HG03565 (cell line): ENCODE measurements at regions not wholly inside any gene's neighbourhood (a gene's known extent, or its start where the extent isn't known, plus 50 kb on each side); places are given as distances from the start of the nearest gene placed in this dataset.

Experiments
- ATAC-seq: cut with Tn5 transposase; IDR thresholded peaks from one replicate; pipeline ENCODE4 v1.9.1; 2021; ENCODE audit warnings: mild to moderate bottlenecking, moderate library complexity; ENCODE audit not compliant: unreplicated experiment

DNA sequence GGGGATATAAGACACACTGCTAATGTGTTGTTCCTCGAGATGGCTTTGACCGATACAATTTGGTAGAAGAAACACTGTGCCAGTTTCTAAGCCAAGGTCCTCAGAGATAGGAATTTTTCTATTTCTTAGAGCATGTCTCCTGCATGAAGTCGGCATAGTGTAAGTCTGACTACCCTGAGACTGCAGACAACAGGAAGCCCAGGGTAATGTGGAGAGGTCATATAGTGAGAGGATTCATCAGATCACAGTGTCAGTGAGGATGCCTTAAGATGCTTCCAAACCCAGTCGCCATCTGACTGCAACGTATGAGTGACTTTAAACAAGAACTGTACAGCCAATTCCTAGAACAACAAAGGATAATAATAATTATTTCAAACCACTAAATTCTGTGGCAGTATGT lies 818.3 kb upstream of the GYPC start:
- no peak for ATAC-seq

GRCh38 chr2:125839945-125840344 lies 816.0 kb upstream of the GYPC start:
- ATAC-seq = no peak

DNA sequence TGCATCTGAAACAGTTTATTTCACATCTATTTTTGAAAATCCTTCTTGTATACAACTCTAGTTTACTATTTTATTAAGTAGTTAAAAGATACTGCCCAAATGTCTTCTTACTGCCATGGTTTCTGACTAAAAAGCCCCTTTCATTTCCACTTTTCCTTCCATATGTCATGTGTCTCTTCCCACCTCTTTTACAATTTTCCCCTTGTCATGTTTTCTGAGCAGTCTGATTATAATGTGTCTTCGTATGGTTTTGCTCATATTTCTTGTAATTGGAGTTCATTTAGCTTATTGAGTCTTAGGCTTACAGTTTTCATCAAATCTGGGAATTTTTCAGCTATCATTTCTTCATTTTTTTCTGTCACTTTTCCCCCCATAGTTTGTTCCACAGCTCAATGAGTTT lies 813.9 kb upstream of the GYPC start:
- ATAC-seq = no peak

DNA sequence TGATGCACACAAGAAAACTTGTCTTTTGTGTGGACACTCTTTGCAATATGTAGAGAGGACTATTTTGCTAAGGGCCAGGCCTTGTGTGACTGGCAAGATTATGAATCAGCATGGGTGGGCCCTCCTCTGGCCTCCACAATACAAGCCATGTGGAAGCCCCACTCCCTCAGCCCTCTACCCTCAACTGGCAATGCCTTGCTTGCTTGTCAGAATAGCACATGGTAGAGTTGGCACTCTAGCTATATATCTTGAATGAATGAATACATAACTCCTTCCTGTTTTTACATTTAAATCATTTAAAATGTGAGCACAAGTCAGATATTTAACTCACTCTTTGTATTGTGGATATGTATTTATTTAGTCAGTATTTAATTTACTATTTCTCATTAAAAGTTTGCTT lies 805.4 kb upstream of the GYPC start:
- no peak for ATAC-seq

GRCh38 chr2:125852364-125852763 lies 803.6 kb upstream of the GYPC start:
- no peak for ATAC-seq

DNA sequence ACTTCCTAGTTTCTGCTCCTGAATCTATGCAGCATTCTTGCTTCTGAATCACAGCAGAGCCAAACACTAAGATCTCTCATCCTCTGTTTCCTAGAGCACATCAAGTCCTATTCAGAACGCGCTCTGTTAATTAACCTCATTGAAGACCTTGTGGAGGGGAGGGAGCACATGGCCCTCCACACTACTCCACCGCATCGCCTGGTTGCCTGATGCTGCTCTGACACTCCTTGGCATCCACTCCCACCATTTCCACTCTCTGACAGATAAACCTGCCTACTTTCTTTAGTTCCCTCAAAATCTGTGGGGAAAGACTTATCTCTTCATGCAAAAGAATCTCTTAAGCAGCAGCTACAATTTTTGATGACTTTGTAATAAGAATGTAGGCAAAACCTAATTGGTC lies 802.3 kb upstream of the GYPC start:
- ATAC-seq = no peak

DNA sequence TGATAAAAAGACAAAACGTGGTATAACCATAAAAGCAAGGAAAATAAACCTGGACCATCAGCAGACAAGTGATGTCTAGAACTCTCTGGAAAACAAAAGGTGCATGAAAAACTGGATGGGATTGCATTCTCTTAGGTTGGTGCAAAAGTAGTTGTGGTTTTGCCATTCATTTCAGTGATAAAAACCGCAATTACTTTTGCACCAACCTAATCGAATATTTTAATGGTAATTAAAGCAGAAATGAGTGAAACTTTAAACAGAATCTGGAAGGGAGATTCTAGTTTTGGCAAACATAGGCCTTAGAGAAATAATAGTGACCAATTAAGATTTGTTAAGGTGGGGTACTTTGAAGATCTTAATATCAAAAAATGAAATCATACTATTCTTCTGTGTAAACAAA lies 800.8 kb upstream of the GYPC start:
- no peak for ATAC-seq

DNA sequence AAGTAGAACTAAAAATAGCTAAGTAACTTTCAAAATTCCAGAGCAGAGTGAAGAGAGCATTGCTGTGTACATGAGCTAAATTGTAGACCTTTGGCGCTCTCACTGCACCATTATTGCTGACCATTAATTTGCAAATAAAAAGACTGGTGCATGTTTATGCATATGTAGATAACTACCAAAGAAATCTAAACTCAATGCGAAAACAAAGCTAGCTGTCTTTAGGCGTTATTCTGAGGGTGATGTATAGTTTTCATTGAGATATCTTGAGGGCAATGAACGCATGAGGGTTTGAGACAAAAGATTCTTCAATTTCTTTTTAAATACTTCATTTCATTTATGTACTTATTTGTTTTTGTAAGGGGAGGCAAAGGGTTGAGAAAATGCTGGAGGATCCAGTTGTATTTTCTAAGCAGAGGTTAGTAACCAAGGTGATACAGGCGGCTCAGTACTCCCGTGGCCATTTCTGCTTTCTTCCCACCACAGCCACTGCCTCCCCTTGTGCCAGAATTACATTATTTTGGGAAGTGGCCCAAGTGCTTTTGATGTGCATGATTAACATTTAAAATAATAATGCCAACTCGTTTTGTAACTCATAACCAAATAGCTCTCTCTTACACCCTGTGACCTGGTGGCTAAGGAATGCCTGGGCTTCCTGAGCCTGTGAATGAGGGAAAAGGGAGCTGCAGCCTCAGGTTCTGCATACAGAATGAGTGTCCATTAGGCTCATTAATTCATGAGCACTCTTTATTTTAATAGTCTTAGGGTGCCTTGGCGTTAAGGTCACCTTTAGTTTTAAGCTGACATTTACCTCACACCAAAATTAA lies 797.8 kb upstream of the GYPC start:
- ATAC-seq = no peak

DNA sequence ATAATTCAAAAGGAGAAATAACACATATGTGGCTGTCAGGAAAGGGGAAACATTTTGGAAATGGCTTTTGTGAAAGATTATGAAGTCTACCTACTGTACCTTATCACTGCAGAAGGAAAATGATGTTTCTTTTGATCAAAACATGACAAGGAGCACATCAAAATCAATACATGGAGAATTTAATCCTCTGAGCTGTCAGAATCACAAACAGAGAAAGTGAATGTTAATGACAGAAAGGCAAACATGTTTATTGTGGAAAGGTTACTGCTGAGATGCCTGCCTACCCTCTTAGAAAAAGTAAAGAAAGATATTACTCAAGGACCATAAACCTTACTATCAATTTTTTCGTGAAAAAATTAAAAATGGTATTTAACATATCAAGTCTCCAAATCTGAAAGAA lies 794.5 kb upstream of the GYPC start:
- no peak for ATAC-seq

DNA sequence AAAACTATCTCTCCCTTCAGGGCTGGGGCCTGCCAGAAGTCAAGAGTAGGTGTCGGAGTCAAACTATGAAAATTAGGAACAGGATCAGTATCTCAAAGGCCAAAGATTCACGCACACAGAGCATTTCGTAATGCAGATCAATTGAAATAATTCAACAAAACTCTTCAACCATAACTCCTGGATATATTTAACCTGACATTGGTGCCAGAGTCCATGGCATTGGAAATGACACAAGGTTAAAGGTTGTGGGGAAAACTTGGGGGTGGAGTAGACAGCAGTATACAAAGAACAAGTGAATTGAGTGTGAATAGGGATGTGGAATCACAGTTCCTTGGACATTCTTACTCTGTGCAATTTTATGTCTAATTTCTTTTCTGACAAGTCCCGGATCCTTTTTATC lies 788.0 kb upstream of the GYPC start:
- no peak for ATAC-seq

DNA sequence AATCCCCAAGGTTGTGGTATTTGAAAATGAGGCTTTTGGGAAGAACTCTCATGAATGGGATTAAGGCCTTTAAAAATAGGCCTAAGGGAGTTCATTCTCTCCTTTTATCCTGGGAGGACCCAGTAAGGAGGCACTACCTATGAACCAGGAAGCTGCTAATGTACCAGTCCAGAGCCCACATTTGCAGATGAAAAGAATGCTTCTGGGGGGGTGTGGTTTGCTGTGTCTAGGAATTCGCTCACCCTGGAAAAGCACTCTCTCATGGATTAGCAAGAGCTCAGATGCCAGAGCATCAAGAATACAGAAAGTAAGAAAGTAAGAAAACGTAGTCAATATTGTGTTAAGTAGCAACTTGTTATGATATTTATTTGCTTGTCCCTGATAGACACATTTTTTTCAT lies 785.7 kb upstream of the GYPC start:
- ATAC-seq = no peak

- no peak for ATAC-seq
Observed at GRCh38 chr2:125870746-125871145, 785.2 kb upstream of the GYPC start.

DNA sequence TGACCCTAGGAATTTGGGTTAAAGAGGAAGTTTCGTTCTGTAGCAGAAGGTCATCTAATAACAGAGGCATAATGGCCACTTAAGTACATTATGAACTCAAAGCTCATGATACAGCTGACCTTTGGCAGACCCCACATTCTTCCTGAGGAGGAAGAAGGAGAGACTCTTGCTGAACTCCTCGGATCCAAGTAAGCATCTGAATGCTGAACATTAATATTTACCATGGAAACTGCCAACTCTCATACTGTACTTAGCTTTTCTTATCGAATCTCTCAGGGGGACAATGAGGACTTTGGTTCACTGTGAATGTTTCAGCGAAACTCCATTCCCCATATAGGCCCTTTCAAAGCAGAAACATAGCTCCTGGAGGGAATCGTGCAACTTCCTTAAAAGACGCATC lies 781.4 kb upstream of the GYPC start:
- ATAC-seq = no peak

DNA sequence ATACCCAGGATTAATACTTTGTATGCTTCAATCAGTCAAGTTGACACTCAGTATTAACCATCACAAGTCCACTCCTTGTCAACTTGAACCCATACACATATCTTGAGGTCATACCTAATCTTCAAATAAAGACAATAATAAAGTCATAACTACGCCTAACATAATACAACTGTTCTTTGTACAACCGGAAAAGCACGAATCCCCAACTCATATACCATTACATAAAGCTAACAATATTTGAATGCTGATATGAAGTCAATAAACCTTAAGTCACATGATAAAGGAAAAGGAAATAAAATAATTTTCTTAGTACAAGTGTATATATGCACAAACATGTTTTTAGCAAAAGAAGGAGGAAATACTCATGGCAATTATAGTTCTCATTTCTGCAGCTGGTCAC lies 770.6 kb upstream of the GYPC start:
- no peak for ATAC-seq

- ATAC-seq = no peak
Observed at GRCh38 chr2:125886153-125886552, 769.8 kb upstream of the GYPC start.

DNA sequence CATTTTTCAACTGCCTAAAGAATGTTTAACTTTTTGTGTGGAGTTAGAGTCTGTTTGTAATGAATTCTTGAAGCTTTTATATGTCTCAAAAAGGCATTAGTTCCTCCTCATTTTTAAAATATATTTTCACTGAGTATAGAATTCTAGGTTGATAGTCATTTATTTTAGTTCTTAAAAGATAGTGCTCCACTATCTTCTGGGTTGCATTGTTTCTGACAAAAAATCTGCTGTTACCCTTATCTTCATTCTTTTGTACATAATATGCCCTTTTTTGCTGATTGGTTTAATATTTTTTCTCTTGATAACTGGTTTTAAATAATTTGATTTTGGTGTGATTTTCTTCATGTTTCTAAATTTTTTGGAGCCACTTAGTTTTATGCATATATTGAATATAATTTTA lies 754.7 kb upstream of the GYPC start:
- no peak for ATAC-seq

DNA sequence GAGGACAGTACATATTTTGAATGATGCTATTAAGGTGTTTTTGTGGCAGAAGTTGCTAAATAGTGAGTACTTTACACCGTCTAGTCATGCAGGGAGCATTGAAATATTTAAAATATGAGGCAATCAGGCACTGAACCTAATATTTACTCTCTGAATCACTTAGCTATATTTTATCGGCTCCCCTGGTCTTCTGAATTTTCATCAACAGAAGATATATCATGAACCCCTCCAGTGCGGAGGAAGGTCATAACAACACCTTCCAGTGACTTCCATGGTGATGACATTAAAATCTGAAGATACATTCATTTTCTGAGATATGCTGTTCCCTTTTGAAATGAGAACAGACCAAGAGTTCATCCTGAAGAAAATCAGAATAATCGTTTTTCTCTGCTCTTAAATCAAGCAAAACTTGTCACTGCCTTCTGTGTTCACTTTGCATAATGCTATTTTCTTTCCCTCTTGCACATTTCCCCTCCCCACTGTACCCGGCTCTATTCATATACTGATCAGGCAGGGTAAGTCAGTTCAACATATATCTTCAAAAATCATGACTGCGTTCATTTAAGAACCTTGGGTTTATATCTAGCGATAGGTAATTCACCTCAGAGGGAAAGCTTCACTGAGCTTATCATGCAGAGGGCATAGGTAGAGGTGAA lies 729.9 kb upstream of the GYPC start:
- ATAC-seq = no peak

DNA sequence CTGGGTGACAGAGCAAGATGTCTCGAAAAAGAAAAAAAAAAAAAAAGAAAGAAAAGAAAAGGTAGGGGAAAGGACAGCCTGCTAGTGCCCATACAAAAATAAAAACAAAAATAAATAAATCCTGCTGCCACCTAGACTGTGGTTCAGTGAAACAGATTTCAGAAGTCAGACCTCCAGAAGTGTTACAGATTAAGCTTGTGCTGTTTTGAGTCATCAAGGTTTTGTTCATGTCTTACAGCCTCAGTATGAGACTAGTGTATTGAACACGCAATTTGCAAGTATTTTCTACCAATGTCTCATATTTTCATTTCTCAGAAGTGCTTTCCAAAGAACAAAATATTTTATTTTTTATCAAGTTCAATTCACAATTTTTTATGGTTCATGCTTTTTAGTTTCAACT lies 720.4 kb upstream of the GYPC start:
- no peak for ATAC-seq

GRCh38 chr2:125942585-125943424 lies 713.2 kb upstream of the GYPC start:
- no peak for ATAC-seq

GRCh38 chr2:125959047-125959446 lies 696.9 kb upstream of the GYPC start:
- no peak for ATAC-seq

DNA sequence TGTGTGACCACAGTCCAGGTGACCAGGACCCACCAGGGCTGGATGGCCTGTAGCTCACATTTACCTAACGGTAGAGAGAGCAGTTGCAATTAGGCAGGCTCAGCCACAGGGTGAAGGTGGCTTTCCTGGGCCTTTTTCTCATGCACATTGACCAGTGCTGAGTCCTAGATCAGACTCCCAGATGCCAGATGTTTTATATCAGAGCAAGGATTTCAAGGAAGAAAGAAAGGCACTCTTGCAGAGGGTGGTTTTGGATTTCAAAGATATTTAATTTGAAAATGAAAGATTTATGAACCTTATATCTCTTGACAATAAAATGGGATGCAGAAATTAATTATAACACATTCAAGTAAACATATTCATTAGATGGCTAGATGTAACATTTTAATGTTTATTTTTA lies 694.2 kb upstream of the GYPC start:
- ATAC-seq = no peak

DNA sequence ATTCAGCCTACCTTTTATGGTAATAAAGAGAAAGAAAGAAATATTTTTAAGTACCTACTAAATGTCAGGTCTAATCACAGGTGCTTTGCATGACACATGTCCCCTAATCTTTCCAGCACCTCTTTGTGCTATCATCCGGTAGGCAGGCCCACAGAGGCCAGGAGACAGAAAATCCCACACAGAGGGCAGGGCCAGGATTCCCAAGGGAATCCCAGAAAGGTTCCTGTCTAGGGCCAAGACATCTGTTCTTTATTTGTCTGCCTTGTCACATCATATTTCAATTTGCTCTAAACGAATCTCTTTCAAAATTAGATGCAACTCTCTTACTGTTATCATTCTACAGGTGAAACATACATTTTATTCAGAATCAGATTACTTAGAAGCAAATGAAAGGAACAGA lies 676.1 kb upstream of the GYPC start:
- no peak for ATAC-seq
